ENCODE measurements at regions not wholly inside any gene's neighbourhood (a gene's known extent, or its start where the extent isn't known, plus 50 kb on each side); places are given as distances from the start of the nearest gene placed in this dataset.

DNA sequence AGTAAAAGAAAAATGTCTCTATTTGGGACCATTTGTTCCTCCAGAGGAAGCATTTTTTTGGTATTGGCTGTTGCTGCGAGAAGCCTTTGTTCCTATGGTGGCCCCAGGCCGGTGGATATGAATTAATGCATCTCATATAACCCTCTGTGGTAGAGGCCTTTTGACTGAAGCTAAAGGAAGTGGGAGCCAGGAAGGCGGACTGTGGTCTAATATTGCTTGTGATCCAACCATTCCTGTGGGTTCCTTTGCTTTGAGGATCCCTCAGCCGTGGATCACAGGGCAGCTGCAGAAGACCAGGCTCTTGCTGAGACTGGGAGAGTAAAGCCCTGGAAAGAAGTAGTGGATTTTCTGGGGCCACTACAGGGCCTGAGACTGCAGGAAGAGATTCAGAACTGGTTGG, 68.3 kb upstream of the NAV2 start:
- no peak overlapping the region for H3K27ac Mint-ChIP-seq
- DNase-seq (no peak), ATAC-seq (no peak)
- H3K36me3 Mint-ChIP-seq (ENCODE audit: low read depth), result peaks cover 3% of the 10 kb centered on the region
- no peak overlapping the region for H3K4me3 Mint-ChIP-seq
- peaks cover 46% of the 10 kb centered on the region for H3K27me3 Mint-ChIP-seq
- no peaks in the 10 kb centered on the region for H3K9me3 ChIP-seq (ENCODE audit: control insufficient read depth, low read length, poor library complexity, severe bottlenecking)
- no peaks in the 10 kb centered on the region for H3K4me1 Mint-ChIP-seq

DNA sequence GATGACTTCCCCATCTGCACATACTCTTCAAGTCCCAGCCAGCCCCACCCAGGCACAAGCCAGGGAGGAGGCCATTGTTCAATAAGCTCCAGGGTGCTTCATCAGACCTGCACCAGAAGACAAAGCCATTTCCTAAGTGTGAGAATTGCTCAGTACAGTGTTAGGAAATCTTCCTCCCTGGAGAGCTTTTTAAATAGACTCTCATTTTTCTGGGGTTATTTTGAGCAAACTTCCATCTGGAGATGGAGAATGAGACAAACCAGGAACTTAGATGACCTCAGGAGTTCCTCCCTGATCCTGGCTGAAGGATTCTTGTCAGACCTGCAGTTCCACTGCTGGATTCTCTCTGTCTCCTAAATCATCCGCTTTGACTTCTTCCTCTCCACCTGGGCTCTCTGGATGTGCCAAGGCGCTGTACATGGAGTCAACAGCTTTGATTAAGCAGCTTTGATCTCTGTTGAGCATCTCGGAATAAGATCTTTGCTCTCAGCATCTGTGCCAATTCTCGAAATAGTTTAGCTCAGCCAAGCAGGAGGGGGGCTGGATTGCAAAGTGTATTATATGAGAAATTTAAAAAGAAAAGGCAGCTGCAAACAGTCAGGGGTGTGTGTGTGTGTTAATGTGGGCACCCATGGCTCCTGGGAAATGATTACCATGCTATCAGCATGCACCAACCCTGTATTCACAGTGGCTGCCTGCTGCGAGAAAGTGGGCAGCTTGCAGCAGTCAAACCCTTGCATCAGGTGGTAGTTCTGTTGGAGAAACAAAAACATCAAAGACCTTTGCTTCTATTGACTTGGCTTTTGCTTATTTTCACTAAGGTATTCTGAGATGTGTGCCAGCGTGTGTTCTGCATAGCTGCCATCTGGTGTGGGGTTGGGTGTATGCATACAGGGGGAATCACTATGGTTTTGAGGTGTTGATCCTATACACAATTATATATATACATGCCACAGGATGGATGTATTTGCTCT, 70.2 kb upstream of the NAV2 start:
- Mint-ChIP-seq H3K27ac (no peak overlapping the region), H3K27me3 (peaks cover 45% of the 10 kb centered on the region), H3K4me1 (no peaks in the 10 kb centered on the region), H3K4me3 (no peak overlapping the region), H3K36me3 (ENCODE audit: low read depth) (peaks cover 3% of the 10 kb centered on the region)
- H3K9me3 ChIP-seq (ENCODE audit: control insufficient read depth, low read length, poor library complexity, severe bottlenecking), result no peaks in the 10 kb centered on the region
- DNase-seq (no peak), ATAC-seq (no peak)

DNA sequence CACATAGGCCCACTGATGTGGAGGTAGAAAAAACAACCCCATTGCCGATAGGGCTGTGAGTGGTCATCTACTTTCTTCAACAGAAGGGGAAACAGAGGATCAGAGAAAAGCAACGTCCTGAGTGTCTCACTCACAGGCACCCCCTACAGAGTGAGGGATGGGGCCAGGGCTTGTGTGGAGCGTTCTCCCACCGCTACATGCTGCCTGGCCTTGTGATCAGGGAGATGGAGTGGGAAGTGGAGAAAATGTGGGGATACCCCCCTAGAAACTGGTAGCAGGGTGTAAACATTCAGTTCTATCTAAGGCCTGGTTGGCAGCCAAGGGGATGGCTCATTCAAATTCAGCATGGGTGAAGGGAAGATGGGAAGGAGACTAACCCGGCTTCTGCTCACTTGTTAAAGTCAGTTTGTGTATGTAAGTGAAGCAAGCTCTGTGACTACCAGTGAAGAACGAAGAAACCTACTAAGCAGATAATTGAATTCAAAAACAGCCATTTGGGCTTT, 73.0 kb upstream of the NAV2 start:
- Mint-ChIP-seq H3K27ac (no peak overlapping the region), H3K27me3 (peaks cover 29% of the 10 kb centered on the region), H3K4me3 (no peak overlapping the region), H3K4me1 (no peaks in the 10 kb centered on the region), H3K36me3 (ENCODE audit: low read depth) (no peaks in the 10 kb centered on the region)
- H3K9me3 ChIP-seq (ENCODE audit: control insufficient read depth, low read length, poor library complexity, severe bottlenecking), result no peaks in the 10 kb centered on the region
- ATAC-seq, result no peak
- DNase-seq, result no peak

DNA sequence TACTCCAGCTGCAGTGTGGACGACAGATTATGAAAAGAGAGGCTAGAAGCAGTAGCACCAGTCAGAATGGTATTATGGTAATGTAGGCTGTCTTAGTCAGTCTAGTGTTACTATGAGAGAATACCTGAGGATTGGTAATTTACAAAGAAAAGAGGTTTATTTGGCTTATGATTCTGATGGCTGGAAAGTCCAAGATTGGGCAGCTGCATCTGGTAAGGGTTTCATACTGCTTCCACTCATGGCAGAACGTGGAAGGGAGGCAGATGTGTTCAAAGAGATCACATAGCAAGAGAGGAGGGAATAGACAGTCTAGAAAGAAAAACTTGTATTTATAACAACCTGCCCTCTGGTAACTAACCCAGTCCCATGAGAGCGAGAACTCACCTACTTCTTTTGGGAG, 77.3 kb upstream of the NAV2 start:
- Mint-ChIP-seq H3K27me3 (peaks cover 17% of the 10 kb centered on the region), H3K27ac (no peak overlapping the region), H3K4me1 (no peaks in the 10 kb centered on the region), H3K4me3 (no peak overlapping the region), H3K36me3 (ENCODE audit: low read depth) (no peaks in the 10 kb centered on the region)
- DNase-seq (no peak), ATAC-seq (no peak)
- no peaks in the 10 kb centered on the region for H3K9me3 ChIP-seq (ENCODE audit: control insufficient read depth, low read length, poor library complexity, severe bottlenecking)

DNA sequence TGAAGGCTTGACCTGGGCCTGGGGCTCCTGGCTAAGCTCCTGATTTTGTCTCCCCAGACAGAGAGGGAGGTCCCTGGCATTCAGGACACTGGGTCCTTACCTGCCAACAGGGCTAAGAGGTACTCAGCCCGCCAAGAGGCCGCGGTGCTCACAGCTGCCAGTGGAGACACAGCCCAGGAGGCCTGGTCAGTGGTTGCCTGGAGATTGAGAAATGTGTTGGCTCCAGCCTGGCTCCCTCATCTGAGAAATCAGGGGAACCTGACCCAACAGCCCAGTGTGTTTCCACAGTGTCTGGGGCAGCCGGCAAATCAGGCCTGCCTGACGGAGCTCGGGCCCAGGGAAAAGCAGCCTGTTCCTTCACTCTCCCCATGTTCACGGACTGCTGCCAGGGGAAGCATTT, 79.4 kb upstream of the NAV2 start:
- no peak overlapping the region for H3K27ac Mint-ChIP-seq
- ATAC-seq (no peak), DNase-seq (no peak)
- no peak overlapping the region for H3K4me3 Mint-ChIP-seq
- H3K9me3 ChIP-seq (ENCODE audit: control insufficient read depth, low read length, poor library complexity, severe bottlenecking), result no peaks in the 10 kb centered on the region
- peaks cover 31% of the 10 kb centered on the region for H3K27me3 Mint-ChIP-seq
- no peaks in the 10 kb centered on the region for H3K4me1 Mint-ChIP-seq
- H3K36me3 Mint-ChIP-seq (ENCODE audit: low read depth), result peaks cover 2% of the 10 kb centered on the region

DNA sequence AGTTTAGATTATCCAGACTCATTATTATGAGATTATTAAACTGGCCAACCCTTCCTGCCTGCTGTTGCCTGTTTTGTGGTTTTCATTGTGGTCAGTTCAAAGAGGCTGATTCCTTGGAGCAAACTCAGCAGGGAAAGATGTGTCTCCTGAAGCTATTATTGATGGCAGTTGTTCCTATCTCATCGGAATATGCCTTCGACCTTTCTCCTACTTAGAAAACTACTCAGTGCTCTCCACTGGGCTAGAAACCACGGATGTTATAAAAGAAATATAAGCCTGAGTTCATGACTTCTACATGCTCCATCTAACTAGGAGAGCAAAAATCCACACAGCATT, 80.2 kb upstream of the NAV2 start:
- H3K9me3 ChIP-seq (ENCODE audit: control insufficient read depth, low read length, poor library complexity, severe bottlenecking), result no peaks in the 10 kb centered on the region
- no peak overlapping the region for H3K27ac Mint-ChIP-seq
- no peak for DNase-seq
- peaks cover 39% of the 10 kb centered on the region for H3K27me3 Mint-ChIP-seq
- H3K36me3 Mint-ChIP-seq (ENCODE audit: low read depth), result peaks cover 2% of the 10 kb centered on the region
- no peak for ATAC-seq
- no peak overlapping the region for H3K4me3 Mint-ChIP-seq
- H3K4me1 Mint-ChIP-seq, result no peaks in the 10 kb centered on the region

DNA sequence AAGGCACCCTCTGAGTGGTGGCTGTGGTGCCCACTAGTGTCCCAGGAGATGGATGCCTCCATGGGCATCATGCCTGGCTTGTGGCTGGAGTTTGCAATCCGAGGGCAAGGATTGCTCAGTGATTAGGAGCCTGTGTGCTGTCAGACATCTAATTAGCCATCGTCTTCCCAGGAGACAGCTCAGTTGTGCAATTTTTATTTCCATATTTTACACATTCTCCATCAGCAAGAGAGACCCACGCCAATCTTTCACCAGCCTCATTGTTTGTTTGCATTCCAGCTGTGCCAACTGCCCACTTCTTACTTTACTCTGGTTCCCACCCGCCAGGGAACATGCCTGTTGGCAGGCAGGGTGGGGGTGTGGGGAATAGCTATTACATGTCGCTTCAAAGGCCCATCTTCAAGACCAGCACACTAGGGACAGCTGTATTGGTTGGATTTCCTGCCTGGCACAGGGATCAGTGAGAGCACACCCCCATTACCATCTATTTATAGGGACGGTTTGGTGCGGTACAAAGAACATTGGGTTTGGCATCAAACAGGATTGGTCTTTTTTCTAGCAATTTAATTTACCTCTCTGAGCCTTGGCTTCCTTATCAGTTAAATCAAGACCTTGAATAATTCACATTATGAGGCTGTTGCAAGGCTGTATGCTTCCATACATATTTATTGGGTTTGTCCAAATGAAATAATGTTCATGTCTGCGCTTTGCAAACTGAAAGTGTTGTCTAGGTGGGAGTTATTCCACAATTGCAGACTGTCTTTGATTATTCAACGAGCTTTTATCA, 80.7 kb upstream of the NAV2 start:
- no peak for DNase-seq
- no peaks in the 10 kb centered on the region for H3K9me3 ChIP-seq (ENCODE audit: control insufficient read depth, low read length, poor library complexity, severe bottlenecking)
- no peaks in the 10 kb centered on the region for H3K4me1 Mint-ChIP-seq
- H3K4me3 Mint-ChIP-seq, result no peak overlapping the region
- no peak overlapping the region for H3K27ac Mint-ChIP-seq
- H3K36me3 Mint-ChIP-seq (ENCODE audit: low read depth), result peaks cover 2% of the 10 kb centered on the region
- peaks cover 39% of the 10 kb centered on the region for H3K27me3 Mint-ChIP-seq
- ATAC-seq, result no peak

DNA sequence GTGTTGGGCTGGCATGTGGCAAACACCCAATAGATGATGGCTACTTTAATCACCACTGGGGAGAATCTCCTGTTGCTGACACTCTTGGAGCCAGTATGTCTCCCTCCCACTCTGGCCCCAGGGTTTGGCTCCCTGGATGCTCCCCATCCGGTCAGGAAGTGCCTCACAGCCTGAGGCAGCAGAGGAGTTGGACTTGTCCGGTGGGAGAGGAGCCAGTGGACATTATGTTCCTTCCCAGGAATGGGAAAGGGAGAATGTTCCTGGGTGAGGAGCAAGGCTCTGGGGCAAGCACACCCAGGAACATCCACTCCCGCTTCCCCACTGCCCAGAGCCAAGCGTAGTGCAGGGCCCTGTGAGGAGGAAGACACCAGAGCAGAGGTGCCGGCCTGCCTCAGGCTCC, 84.6 kb upstream of the NAV2 start:
- DNase-seq (no peak), ATAC-seq (no peak)
- H3K36me3 Mint-ChIP-seq (ENCODE audit: low read depth), result peaks cover 2% of the 10 kb centered on the region
- H3K27me3 Mint-ChIP-seq, result peaks cover 39% of the 10 kb centered on the region
- no peaks in the 10 kb centered on the region for H3K4me1 Mint-ChIP-seq
- no peaks in the 10 kb centered on the region for H3K9me3 ChIP-seq (ENCODE audit: control insufficient read depth, low read length, poor library complexity, severe bottlenecking)
- H3K27ac Mint-ChIP-seq, result no peak overlapping the region
- H3K4me3 Mint-ChIP-seq, result no peak overlapping the region

DNA sequence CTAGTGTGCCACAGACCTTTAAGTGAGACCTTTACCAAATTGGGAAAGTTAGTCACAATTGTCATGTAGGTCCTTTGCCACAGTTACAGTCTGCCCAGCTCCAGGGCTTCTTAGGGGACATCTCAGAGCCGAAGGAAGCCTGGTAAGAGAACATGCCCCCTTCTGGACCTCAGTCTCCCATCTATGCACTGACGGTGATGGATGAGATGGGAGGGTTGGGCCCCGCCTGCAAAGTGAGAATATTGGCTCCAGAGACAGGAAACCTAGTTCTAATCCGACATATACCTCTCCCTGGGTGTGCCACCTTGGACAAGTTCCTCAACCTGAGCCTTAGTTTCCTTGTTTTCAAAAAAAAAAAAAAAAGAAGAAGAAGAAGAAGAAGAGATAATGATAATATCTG, 85.1 kb upstream of the NAV2 start:
- DNase-seq (no peak), ATAC-seq (no peak)
- H3K9me3 ChIP-seq (ENCODE audit: control insufficient read depth, low read length, poor library complexity, severe bottlenecking), result no peaks in the 10 kb centered on the region
- Mint-ChIP-seq H3K27me3 (peaks cover 39% of the 10 kb centered on the region), H3K36me3 (ENCODE audit: low read depth) (peaks cover 2% of the 10 kb centered on the region), H3K27ac (no peak overlapping the region), H3K4me3 (no peak overlapping the region), H3K4me1 (no peaks in the 10 kb centered on the region)

DNA sequence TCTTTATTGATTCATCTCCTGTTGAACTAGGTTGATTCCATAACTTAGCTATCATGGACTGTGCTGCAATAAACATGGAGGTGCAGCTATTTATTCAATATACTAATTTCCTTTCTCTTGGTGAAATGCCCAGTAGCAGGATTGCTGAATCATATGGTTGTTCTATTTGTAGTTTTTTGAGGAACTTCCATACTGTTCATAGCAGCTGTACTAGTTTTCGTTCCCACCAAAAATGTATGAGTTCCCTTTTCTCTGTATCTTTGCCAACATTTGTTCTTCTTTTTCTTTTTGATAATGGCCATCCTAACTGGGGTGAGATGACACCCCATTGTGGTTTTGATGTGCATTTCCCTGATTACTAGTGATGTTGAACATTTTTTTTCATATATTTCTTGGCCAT, 87.2 kb upstream of the NAV2 start:
- no peak overlapping the region for H3K27ac Mint-ChIP-seq
- H3K4me3 Mint-ChIP-seq, result no peak overlapping the region
- peaks cover 30% of the 10 kb centered on the region for H3K27me3 Mint-ChIP-seq
- no peaks in the 10 kb centered on the region for H3K4me1 Mint-ChIP-seq
- no peaks in the 10 kb centered on the region for H3K9me3 ChIP-seq (ENCODE audit: control insufficient read depth, low read length, poor library complexity, severe bottlenecking)
- H3K36me3 Mint-ChIP-seq (ENCODE audit: low read depth), result peaks cover 2% of the 10 kb centered on the region
- ATAC-seq, result no peak
- no peak for DNase-seq

DNA sequence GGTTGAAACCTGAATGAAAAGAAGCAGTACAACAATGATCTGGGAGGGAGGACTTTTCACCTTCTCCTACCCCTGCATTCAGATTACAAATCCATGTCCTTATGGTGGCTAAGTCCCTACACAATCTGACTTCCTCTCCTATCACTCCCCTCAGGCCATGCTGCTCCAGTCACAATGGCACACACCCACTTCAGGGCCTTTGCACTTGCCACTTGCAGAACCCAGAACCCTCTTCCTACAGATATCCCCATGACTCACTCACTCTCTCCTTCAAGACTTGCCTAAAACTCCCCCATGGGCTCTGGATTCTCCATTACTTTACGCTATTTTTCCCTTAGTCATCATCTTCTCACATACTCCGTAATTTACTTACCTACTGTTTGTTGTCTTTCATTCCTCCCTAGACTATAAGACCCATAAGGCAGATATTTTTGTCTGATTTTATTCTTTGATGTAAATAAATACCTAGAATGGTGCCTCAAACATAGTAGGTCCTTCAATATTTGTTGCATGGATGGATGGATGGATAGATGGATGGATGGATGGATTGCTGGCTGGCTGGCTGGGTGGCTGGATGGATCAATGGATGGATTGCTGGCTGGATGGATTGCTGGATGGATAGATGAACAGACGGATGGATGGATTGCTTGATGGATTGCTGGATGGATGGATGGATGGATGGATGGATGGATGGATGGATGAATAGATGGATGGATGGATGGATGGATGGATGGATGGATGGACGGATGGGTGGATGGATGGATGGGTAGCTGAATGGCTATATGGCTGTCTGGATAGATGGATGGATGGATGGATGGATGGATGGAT, 94.7 kb upstream of the NAV2 start:
- H3K36me3 Mint-ChIP-seq (ENCODE audit: low read depth), result no peaks in the 10 kb centered on the region
- H3K9me3 ChIP-seq (ENCODE audit: control insufficient read depth, low read length, poor library complexity, severe bottlenecking), result no peaks in the 10 kb centered on the region
- ATAC-seq (no peak), DNase-seq (no peak)
- H3K27me3 Mint-ChIP-seq, result no peaks in the 10 kb centered on the region
- H3K4me1 Mint-ChIP-seq, result no peaks in the 10 kb centered on the region
- no peak overlapping the region for H3K27ac Mint-ChIP-seq
- H3K4me3 Mint-ChIP-seq, result no peak overlapping the region

DNA sequence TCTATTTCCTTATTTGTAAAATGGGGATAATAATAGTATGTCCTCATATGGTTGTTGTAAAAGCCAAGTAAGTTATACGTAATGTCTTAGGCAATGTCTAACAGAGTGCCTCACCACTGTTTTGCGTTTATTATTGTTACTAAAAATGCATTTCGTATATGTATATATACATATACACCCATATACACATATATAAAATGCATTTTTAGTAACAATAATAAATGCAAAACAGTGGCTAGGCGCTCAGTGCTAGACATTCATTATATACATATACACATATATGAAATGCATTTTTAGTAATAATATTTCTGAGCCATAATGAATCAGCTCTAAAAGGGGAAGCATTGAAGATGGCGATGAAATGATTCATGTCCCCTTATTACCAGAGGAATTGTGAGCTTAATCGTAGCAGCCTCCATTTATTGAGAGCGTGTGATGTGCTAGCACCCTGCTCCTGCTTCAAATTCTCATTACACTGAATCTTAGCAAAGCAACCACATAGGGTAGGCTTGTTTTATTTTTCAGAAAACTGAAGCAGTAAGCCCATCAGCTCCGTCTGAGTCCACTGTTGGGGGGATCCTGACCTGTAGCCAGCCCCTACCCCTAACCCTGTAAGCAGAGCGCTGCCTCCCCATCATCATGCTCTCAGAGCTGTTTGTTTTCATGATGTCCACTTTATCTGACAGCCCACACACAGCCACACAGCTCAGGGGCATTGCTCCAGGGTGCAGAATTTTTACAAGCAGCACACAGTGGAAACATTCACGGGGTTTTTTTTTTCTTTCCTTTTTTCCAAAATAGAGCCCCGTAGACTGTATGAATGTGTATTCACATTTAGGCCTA, 97.1 kb upstream of the NAV2 start:
- H3K4me1 Mint-ChIP-seq, result no peaks in the 10 kb centered on the region
- H3K9me3 ChIP-seq (ENCODE audit: control insufficient read depth, low read length, poor library complexity, severe bottlenecking), result no peaks in the 10 kb centered on the region
- ATAC-seq, result no peak
- H3K27ac Mint-ChIP-seq, result no peak overlapping the region
- no peak overlapping the region for H3K4me3 Mint-ChIP-seq
- DNase-seq, result no peak
- no peaks in the 10 kb centered on the region for H3K36me3 Mint-ChIP-seq (ENCODE audit: low read depth)
- H3K27me3 Mint-ChIP-seq, result no peaks in the 10 kb centered on the region

All from T-helper 17 cell (primary cell).